Gastrocnemius medialis (tissue), 4 donors: ENCODE measurements at regions not wholly inside any gene's neighbourhood (a gene's known extent, or its start where the extent isn't known, plus 50 kb on each side); places are given as distances from the start of the nearest gene placed in this dataset.

Source experiments
- ATAC-seq, 2 donors: fragments of 150-250 bp; one replicate each; pipeline ENCODE4 v1.9.1; 2016
- DNase-seq, 2 donors: peaks; one replicate each; pipeline ENCODE4 v3.0.0-alpha.2; 2019
- H3K27ac ChIP-seq, 4 donors: fragments of 200-600 bp; sonication (generic); 1 replicate in 1 of 4; 2 replicates in 3 of 4; pipeline ENCODE4 v1.5.1; 2016 to 2018; ENCODE audit warnings: mild to moderate bottlenecking in 2 of 4, moderate library complexity in 1 of 4
- H3K27me3 ChIP-seq, 3 donors: fragments of 200-600 bp; sonication (generic) in 2 of 3; 1 replicate in 1 of 3; 2 replicates in 2 of 3; pipeline versions ENCODE4 v1.5.1 to v1.6.0; 2016 to 2019; ENCODE audit warnings: mild to moderate bottlenecking in 1 of 3, moderate library complexity in 1 of 3
- H3K36me3 ChIP-seq, 2 donors: fragments of 200-600 bp; sonication (generic) in 1 of 2; one replicate each; pipeline ENCODE4 v1.5.1; 2017 to 2018
- H3K4me1 ChIP-seq, 2 donors: fragments of 200-600 bp; sonication (generic) in 1 of 2; one replicate each; pipeline ENCODE4 v1.5.1; 2016 to 2017; ENCODE audit warnings: mild to moderate bottlenecking in 2 of 2
- H3K4me3 ChIP-seq, 4 donors: fragments of 200-600 bp; sonication (generic) in 3 of 4; 1 replicate in 1 of 4; 2 replicates in 3 of 4; pipeline ENCODE4 v1.5.1; 2016 to 2019; ENCODE audit warnings: mild to moderate bottlenecking in 2 of 4
- H3K9me3 ChIP-seq, 3 donors: fragments of 200-600 bp; sonication (generic) in 2 of 3; 1 replicate in 1 of 3; 2 replicates in 2 of 3; pipeline ENCODE4 v1.5.1; 2016 to 2019
- POLR2A ChIP-seq, 2 donors: fragments of 450-650 bp; IDR thresholded peaks; one replicate each; pipeline ENCODE4 v1.6.1; 2017; ENCODE audit warnings: antibody characterized with exemption in 2 of 2, mild to moderate bottlenecking in 2 of 2, moderate library complexity in 2 of 2
- in situ Hi-C, 4 donors: fragments of 200-750 bp; cut with MboI; loops; one replicate each; pipeline versions ENCODE4 v1.15.0 to v1.8.0; 2017; ENCODE audit warnings: low sequenced_read_pairs in 4 of 4
- intact Hi-C: fragments of 100-400 bp; cut with DNase I; formaldehyde crosslinking; loops from one replicate; pipeline ENCODE4 v1.15.1; 2023; ENCODE audit warnings: low total_unique reads
- TF ChIP-seq, protein P1 (sequence below), 5 experiments: fragments of 450-650 bp in 3 of 5; fragments of 200-600 bp in 2 of 5; sonication (generic) in 2 of 5; IDR thresholded peaks in 4 of 5; conservative IDR thresholded peaks in 1 of 5; 1 replicate in 4 of 5; 2 replicates in 1 of 5; pipeline ENCODE4 v1.5.1; 2016 to 2019; ENCODE audit warnings: antibody characterized with exemption in 5 of 5, mild to moderate bottlenecking in 3 of 5, moderate library complexity in 3 of 5

DNA sequence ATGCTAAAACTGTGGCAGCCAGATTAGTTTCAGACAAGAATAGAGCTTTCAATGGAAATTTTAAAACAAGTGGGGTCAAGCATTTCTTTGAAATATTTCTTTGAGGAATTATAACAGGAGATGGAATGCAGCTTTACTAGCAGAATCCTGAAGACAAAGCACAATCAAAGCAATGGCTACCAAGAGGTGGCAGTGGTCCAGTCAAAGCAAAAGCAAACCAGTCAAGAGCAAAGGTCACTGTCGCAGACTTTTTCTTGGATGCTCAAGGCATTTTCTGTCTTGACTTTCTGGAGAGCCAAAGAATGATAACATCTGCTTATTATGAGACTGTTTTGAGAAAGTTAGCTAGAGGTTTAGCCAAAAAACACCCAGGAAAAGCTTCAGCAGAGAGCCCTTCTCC is 351.2 kb upstream of the DLGAP1 start:
- no peak overlapping the region for H3K27ac ChIP-seq
- in situ Hi-C loops (no loop called here), intact Hi-C loops (no loop called here)
- no peak for ATAC-seq
- H3K36me3 ChIP-seq = no peaks in the 10 kb centered on the region
- H3K4me3 ChIP-seq = no peak overlapping the region
- H3K27me3 ChIP-seq = no peaks in the 10 kb centered on the region
- DNase-seq = no peak
- TF ChIP-seq, protein P1, sequence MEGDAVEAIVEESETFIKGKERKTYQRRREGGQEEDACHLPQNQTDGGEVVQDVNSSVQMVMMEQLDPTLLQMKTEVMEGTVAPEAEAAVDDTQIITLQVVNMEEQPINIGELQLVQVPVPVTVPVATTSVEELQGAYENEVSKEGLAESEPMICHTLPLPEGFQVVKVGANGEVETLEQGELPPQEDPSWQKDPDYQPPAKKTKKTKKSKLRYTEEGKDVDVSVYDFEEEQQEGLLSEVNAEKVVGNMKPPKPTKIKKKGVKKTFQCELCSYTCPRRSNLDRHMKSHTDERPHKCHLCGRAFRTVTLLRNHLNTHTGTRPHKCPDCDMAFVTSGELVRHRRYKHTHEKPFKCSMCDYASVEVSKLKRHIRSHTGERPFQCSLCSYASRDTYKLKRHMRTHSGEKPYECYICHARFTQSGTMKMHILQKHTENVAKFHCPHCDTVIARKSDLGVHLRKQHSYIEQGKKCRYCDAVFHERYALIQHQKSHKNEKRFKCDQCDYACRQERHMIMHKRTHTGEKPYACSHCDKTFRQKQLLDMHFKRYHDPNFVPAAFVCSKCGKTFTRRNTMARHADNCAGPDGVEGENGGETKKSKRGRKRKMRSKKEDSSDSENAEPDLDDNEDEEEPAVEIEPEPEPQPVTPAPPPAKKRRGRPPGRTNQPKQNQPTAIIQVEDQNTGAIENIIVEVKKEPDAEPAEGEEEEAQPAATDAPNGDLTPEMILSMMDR (IDR thresholded peaks at IDR 0.05 in 4 of 5, conservative IDR thresholded peaks at IDR 0.05 in 1 of 5) = no peak
- TF ChIP-seq POLR2A (IDR thresholded peaks at IDR 0.05) = no peak
- H3K9me3 ChIP-seq = no peaks in the 10 kb centered on the region
- H3K4me1 ChIP-seq = no peaks in the 10 kb centered on the region

DNA sequence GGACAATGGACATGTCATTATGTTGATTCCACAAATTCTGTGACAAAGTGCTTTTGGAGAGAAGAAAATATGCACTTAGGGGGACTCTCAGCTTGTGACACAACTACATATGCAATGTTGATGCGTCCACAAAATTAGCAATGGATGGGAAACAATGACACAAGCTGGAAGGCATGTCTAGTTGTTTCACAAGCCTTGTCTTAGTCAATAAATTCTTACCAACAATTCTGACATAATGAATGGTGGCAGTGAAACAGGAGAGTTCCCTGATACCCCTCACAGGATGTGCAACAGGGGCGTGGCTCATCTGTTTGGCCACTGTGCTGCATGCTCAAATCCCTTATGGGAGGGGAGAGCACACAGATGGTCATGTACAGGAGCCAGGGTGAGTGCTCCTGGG is 347.2 kb upstream of the DLGAP1 start:
- no peaks in the 10 kb centered on the region for H3K9me3 ChIP-seq
- H3K27ac ChIP-seq = no peak overlapping the region
- in situ Hi-C loops = no loop called here
- no peaks in the 10 kb centered on the region for H3K27me3 ChIP-seq
- no peaks in the 10 kb centered on the region for H3K36me3 ChIP-seq
- DNase-seq (no peak), ATAC-seq (no peak)
- TF ChIP-seq, protein P1 (IDR thresholded peaks at IDR 0.05 in 4 of 5, conservative IDR thresholded peaks at IDR 0.05 in 1 of 5) = no peak
- no peak for TF ChIP-seq POLR2A (IDR thresholded peaks at IDR 0.05)
- H3K4me1 ChIP-seq = no peaks in the 10 kb centered on the region
- intact Hi-C loops = no loop called here
- H3K4me3 ChIP-seq = no peak overlapping the region

DNA sequence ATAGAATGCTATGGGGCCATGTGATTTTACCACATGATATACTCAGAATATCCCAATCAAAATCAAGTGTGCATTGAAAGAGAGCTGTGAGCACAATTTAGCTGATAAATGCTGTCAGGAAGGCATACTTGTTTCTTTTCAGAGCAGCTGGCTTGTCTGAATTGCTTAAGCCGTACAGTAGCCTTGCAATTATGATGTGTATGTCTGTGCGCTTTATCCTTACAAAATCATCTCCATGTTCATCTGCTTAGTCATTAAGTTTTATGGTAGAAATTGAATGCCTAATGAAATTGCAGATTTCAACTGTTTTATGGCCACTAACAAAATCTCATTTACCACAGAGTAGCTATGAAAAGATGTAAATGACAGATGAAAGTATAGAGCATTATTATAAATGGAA is 346.0 kb upstream of the DLGAP1 start:
- Histone ChIP-seq H3K9me3 (no peaks in the 10 kb centered on the region), H3K4me3 (no peak overlapping the region), H3K27me3 (no peaks in the 10 kb centered on the region), H3K4me1 (no peaks in the 10 kb centered on the region), H3K27ac (no peak overlapping the region), H3K36me3 (no peaks in the 10 kb centered on the region)
- TF ChIP-seq, protein P1 (IDR thresholded peaks at IDR 0.05 in 4 of 5, conservative IDR thresholded peaks at IDR 0.05 in 1 of 5) = no peak
- TF ChIP-seq POLR2A (IDR thresholded peaks at IDR 0.05) = no peak
- intact Hi-C loops (no loop called here), in situ Hi-C loops (no loop called here)
- ATAC-seq = no peak
- DNase-seq = no peak

DNA sequence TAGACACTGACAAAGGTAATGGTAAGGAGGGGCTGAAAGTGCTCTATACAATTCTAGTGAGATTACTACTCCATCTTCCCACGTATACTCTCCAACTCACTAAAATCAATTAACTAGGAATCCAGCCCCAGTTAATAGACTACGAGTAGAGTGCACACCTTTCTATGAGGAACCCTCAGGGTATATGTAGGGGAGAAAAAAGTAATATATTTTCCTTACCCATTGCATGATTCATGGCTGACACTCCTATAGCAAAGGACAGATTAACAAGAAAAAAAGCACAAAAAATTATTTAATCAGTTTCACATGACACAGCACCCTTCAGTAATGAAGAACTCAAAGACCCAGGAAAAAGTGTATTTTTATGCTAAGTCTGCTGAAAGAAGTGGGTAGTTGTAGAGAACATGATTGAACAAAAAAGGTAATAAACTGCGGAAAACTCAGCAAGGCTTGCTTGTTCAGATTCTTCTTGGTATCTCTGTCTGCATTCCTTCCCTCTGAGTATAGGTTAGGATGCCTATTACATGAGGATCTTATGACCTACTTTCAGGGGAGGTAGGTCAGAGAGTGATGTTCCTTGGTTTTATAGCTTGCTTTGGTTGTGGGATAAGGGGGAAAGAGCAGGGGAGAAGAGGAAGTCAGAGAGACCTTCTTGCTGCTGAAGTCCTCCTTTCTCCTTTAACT is 342.0 kb upstream of the DLGAP1 start:
- in situ Hi-C loops (no loop called here), intact Hi-C loops (no loop called here)
- Histone ChIP-seq H3K4me1 (no peaks in the 10 kb centered on the region), H3K27me3 (no peaks in the 10 kb centered on the region), H3K27ac (no peak overlapping the region), H3K36me3 (no peaks in the 10 kb centered on the region), H3K4me3 (no peak overlapping the region), H3K9me3 (no peaks in the 10 kb centered on the region)
- TF ChIP-seq, protein P1 (IDR thresholded peaks at IDR 0.05 in 4 of 5, conservative IDR thresholded peaks at IDR 0.05 in 1 of 5) = no peak
- no peak for TF ChIP-seq POLR2A (IDR thresholded peaks at IDR 0.05)
- DNase-seq = no peak
- no peak for ATAC-seq

DNA sequence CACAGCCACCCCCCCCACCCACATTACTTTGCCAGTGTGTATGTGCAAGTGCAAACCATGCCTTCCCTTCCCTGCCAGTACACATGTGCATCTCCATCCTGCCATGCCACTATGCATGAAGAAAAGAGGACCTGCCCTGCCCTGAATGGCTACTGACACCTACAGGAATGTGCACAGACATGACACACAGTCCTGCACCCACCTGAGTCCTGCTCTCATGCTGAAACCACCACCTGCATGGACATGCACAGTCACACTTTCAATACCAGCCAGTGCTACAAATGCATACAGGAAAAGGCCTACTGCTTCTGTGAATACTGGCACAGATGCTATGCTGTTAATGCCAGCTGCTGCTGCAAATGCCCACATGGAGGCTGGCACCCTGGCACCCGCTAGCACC is 334.4 kb upstream of the DLGAP1 start:
- no peaks in the 10 kb centered on the region for H3K27me3 ChIP-seq
- no peaks in the 10 kb centered on the region for H3K4me1 ChIP-seq
- in situ Hi-C loops = no loop called here
- H3K4me3 ChIP-seq = no peak overlapping the region
- no peaks in the 10 kb centered on the region for H3K9me3 ChIP-seq
- no peak overlapping the region for H3K27ac ChIP-seq
- TF ChIP-seq POLR2A (IDR thresholded peaks at IDR 0.05) = no peak
- TF ChIP-seq, protein P1 (IDR thresholded peaks at IDR 0.05 in 4 of 5, conservative IDR thresholded peaks at IDR 0.05 in 1 of 5) = no peak
- DNase-seq (no peak), ATAC-seq (no peak)
- H3K36me3 ChIP-seq = no peaks in the 10 kb centered on the region
- intact Hi-C loops = no loop called here
